Vagina (tissue), 2 donors: ENCODE measurements at regions not wholly inside any gene's neighbourhood (a gene's known extent, or its start where the extent isn't known, plus 50 kb on each side); places are given as distances from the start of the nearest gene placed in this dataset.

Experiments used
- CTCF ChIP-seq, 3 experiments: fragments of 450-650 bp in 2 of 3; fragments of 200-600 bp in 1 of 3; sonication (generic) in 1 of 3; IDR thresholded peaks; one replicate each; pipeline ENCODE4 v1.5.1; 2017 to 2019; ENCODE audit warnings: antibody characterized with exemption in 3 of 3, mild to moderate bottlenecking in 2 of 3, moderate library complexity in 2 of 3
- POLR2A ChIP-seq, 2 donors: fragments of 450-650 bp; IDR thresholded peaks; one replicate each; pipeline ENCODE4 v1.6.1; 2017; ENCODE audit warnings: antibody characterized with exemption in 2 of 2, mild to moderate bottlenecking in 2 of 2, moderate library complexity in 2 of 2

GRCh38 chr11:37786214-37786755, 1188.2 kb upstream of the RAG2 start:
- TF ChIP-seq CTCF (IDR thresholded peaks at IDR 0.05) (no peak), POLR2A (IDR thresholded peaks at IDR 0.05) (no peak)
